ENCODE measurements at regions not wholly inside any gene's neighbourhood (a gene's known extent, or its start where the extent isn't known, plus 50 kb on each side); places are given as distances from the start of the nearest gene placed in this dataset.

DNA sequence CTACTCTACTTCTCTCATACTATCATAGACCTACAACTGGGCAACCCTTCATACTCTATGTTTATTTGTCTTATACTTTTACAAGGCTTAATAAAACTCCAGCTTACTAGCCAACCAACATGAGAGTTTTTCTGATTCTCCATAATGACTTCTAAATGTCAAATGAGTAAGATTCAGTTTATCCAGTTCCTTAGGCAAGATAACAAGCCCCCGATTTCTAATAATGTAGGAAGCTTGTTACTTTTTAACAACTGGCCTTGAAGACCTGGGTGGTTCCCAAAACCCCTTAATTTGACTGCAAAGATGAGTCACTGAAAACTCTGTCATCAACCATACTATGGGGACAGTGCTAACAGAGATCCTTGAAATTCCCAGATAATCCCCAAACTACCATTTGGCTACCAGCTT, 294.6 kb upstream of the ACTBL2 start:
- TF ChIP-seq POLR2A (IDR thresholded peaks at IDR 0.05; ENCODE audit: low read length) (no peak), GATA1 (IDR thresholded peaks at IDR 0.05; ENCODE audit: low read depth, low read length) (no peak)
